ENCODE measurements at regions not wholly inside any gene's neighbourhood (a gene's known extent, or its start where the extent isn't known, plus 50 kb on each side); places are given as distances from the start of the nearest gene placed in this dataset.

DNA sequence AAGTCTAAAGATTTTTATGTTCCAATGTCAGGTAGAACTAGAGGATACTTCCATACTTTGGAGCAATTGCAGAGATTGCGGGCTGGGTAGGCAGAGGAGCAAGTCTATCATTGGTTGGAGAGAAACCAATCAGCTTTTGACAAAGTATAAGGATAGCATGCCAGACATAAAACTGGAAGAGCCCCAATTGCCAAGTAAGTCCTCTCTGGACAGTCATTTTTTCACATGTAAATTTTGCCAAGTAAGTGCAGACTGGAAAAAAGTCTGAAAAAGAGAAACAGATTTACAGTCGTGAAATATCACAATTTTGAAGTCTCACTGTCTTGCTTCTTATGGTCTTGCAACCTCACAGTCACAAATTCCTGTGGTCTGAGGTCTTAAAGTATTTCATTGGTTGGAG lies 131.4 kb upstream of the C21orf91 start:
- TF ChIP-seq POLR2AphosphoS5 (IDR thresholded peaks at IDR 0.05; ENCODE audit: insufficient read depth, low read depth, low read length) (no peak), JUN (IDR thresholded peaks at IDR 0.05; ENCODE audit: borderline replicate concordance, insufficient read depth, insufficient read length, low read depth) (no peak), GATA2 (IDR thresholded peaks at IDR 0.05; ENCODE audit: insufficient read depth, insufficient read length, low read depth, low read length) (no peak)
- TF ChIP-seq, protein P1, sequence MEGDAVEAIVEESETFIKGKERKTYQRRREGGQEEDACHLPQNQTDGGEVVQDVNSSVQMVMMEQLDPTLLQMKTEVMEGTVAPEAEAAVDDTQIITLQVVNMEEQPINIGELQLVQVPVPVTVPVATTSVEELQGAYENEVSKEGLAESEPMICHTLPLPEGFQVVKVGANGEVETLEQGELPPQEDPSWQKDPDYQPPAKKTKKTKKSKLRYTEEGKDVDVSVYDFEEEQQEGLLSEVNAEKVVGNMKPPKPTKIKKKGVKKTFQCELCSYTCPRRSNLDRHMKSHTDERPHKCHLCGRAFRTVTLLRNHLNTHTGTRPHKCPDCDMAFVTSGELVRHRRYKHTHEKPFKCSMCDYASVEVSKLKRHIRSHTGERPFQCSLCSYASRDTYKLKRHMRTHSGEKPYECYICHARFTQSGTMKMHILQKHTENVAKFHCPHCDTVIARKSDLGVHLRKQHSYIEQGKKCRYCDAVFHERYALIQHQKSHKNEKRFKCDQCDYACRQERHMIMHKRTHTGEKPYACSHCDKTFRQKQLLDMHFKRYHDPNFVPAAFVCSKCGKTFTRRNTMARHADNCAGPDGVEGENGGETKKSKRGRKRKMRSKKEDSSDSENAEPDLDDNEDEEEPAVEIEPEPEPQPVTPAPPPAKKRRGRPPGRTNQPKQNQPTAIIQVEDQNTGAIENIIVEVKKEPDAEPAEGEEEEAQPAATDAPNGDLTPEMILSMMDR (IDR thresholded peaks at IDR 0.05; ENCODE audit: extremely low read depth in 1 of 2, insufficient read depth in 1 of 2, low read depth in 1 of 2, low read length in 2 of 2), result no peak
- Histone ChIP-seq H4K20me1 (replicated peaks; ENCODE audit: control insufficient read depth, extremely low read depth, insufficient read depth, low read length) (no peaks in the 10 kb centered on the region), H3K4me1 (ENCODE audit: control insufficient read depth, extremely low read depth, insufficient read depth, low read length) (no peaks in the 10 kb centered on the region), H3K36me3 (ENCODE audit: control insufficient read depth in 2 of 2, extremely low read depth in 1 of 2, insufficient read depth in 2 of 2, low read length in 2 of 2) (no peaks in the 10 kb centered on the region), H3K27ac (ENCODE audit: insufficient read depth, low read depth, low read length) (no peak overlapping the region), H2AFZ (ENCODE audit: low read depth, low read length) (no peak overlapping the region), H3K4me2 (ENCODE audit: insufficient read depth, low read length) (no peak overlapping the region), H3K9me3 (replicated peaks; ENCODE audit: control insufficient read depth, insufficient read depth, low read length) (no peaks in the 10 kb centered on the region), H3K9me1 (replicated peaks; ENCODE audit: control insufficient read depth, extremely low read depth, insufficient read depth, low read length) (no peaks in the 10 kb centered on the region), H3K4me3 (replicated peaks in 1 of 3; ENCODE audit: insufficient read depth in 1 of 3, low read depth in 1 of 3, low read length in 3 of 3) (no peak overlapping the region), H3K79me2 (ENCODE audit: control insufficient read depth, insufficient read depth, low read length) (no peaks in the 10 kb centered on the region), H3K27me3 (ENCODE audit: control insufficient read depth in 2 of 2, insufficient read depth in 2 of 2, low read length in 2 of 2) (no peaks in the 10 kb centered on the region), H3K9ac (replicated peaks; ENCODE audit: extremely low read depth, insufficient read depth, low read length) (no peak overlapping the region)
- CTCF ChIA-PET, result no interaction called here
- dilution Hi-C loops (cut with MboI; ENCODE audit: extremely low pct_ligation_motif_present, low sequenced_read_pairs), result no loop called here
- intact Hi-C loops (cut with micrococcal nuclease), result no loop called here
- DNase-seq (ENCODE audit: low read depth, low spot score) (no peak), FAIRE-seq (no peak)
- POLR2A ChIA-PET, result no interaction called here
- BruUV-seq (replicated peaks), result no TSS peak

DNA sequence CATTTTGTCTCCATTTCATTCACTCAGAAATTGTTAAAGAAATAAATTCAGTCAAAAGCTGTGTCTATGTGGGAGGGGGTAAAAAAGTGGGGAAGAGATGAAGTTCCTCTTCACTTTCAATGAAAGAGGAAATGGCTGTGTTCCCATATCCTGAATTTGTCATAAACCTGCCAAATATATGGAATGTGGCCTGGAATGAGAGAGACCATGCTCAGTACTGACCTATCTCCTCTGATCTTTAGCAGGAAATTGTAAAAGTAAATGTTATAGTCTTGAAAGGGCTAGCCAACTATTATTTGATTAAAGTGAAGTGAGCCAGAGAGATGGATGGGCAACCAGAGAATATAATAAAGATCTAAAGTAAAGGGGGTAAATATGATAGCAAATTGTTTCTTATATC lies 130.3 kb upstream of the C21orf91 start:
- no peak for TF ChIP-seq POLR2AphosphoS5 (IDR thresholded peaks at IDR 0.05; ENCODE audit: insufficient read depth, low read depth, low read length)
- no peak for TF ChIP-seq POLR2A (IDR thresholded peaks at IDR 0.05; ENCODE audit: low read depth, low read length)
- intact Hi-C loops (cut with micrococcal nuclease) (no loop called here), dilution Hi-C loops (cut with MboI; ENCODE audit: extremely low pct_ligation_motif_present, low sequenced_read_pairs) (no loop called here)
- no peak overlapping the region for H3K27ac ChIP-seq (ENCODE audit: insufficient read depth, low read depth, low read length)
- no peaks in the 10 kb centered on the region for H4K20me1 ChIP-seq (replicated peaks; ENCODE audit: control insufficient read depth, extremely low read depth, insufficient read depth, low read length)
- H3K9ac ChIP-seq (replicated peaks; ENCODE audit: extremely low read depth, insufficient read depth, low read length), result no peak overlapping the region
- no TSS peak for BruUV-seq (replicated peaks)
- H3K36me3 ChIP-seq (ENCODE audit: control insufficient read depth in 2 of 2, extremely low read depth in 1 of 2, insufficient read depth in 2 of 2, low read length in 2 of 2), result no peaks in the 10 kb centered on the region
- H2AFZ ChIP-seq (ENCODE audit: low read depth, low read length), result no peak overlapping the region
- H3K4me3 ChIP-seq (replicated peaks in 1 of 3; ENCODE audit: insufficient read depth in 1 of 3, low read depth in 1 of 3, low read length in 3 of 3), result no peak overlapping the region
- no peaks in the 10 kb centered on the region for H3K4me1 ChIP-seq (ENCODE audit: control insufficient read depth, extremely low read depth, insufficient read depth, low read length)
- DNase-seq (ENCODE audit: low read depth, low spot score) (no peak), FAIRE-seq (no peak)
- ChIA-PET POLR2A (no interaction called here), CTCF (interaction anchor here (0.9 to 2.8 kb wide), 2 partner anchors 9 to 24 kb away, joined by 6 to 11 read pairs; no protein-coding TSS in a partner anchor)
- H3K9me1 ChIP-seq (replicated peaks; ENCODE audit: control insufficient read depth, extremely low read depth, insufficient read depth, low read length), result no peaks in the 10 kb centered on the region
- H3K9me3 ChIP-seq (replicated peaks; ENCODE audit: control insufficient read depth, insufficient read depth, low read length), result no peaks in the 10 kb centered on the region
- no peaks in the 10 kb centered on the region for H3K79me2 ChIP-seq (ENCODE audit: control insufficient read depth, insufficient read depth, low read length)
- no peak overlapping the region for H3K4me2 ChIP-seq (ENCODE audit: insufficient read depth, low read length)
- no peaks in the 10 kb centered on the region for H3K27me3 ChIP-seq (ENCODE audit: control insufficient read depth in 2 of 2, insufficient read depth in 2 of 2, low read length in 2 of 2)

All from endothelial cell of umbilical vein (primary cell).